OCI-LY1 (cell line): ENCODE measurements at regions not wholly inside any gene's neighbourhood (a gene's known extent, or its start where the extent isn't known, plus 50 kb on each side); places are given as distances from the start of the nearest gene placed in this dataset.

Experiments used
- H2AFZ ChIP-seq: fragments of 200-600 bp; sonication (generic), shearing (Covaris generic); 2 replicates; pipeline ENCODE4 v1.6.0; 2014; ENCODE audit warnings: antibody characterized with exemption, mild to moderate bottlenecking, low read length
- H3F3A ChIP-seq: fragments of 200-600 bp; sonication (generic), shearing (Covaris generic); 2 replicates; pipeline ENCODE4 v1.6.0; 2014; ENCODE audit warnings: mild to moderate bottlenecking, antibody characterized with exemption, low read length, moderate library complexity; ENCODE audit not compliant: insufficient read depth
- H3K27ac ChIP-seq: fragments of 200-600 bp; sonication (generic); 2 replicates; pipeline ENCODE4 v1.5.1; 2014; ENCODE audit warnings: low read length, mixed run types, mild to moderate bottlenecking, low read depth; ENCODE audit not compliant: poor library complexity, severe bottlenecking
- H3K27me3 ChIP-seq: fragments of 200-600 bp; sonication (generic); 2 replicates; pipeline ENCODE4 v1.6.0; 2014; ENCODE audit warnings: antibody characterized with exemption, mild to moderate bottlenecking, low read length, moderate library complexity; ENCODE audit not compliant: insufficient read depth
- H3K36me3 ChIP-seq: fragments of 200-600 bp; sonication (generic); 2 replicates; pipeline ENCODE4 v1.6.1; 2014; ENCODE audit warnings: mild to moderate bottlenecking, antibody characterized with exemption, low read length, moderate library complexity, mixed read lengths; ENCODE audit not compliant: insufficient read depth
- H3K4me1 ChIP-seq: fragments of 200-600 bp; sonication (generic); 2 replicates; pipeline ENCODE4 v1.5.1; 2014; ENCODE audit warnings: mild to moderate bottlenecking, low read length, moderate library complexity; ENCODE audit not compliant: insufficient read depth, severe bottlenecking
- H3K4me2 ChIP-seq: fragments of 200-600 bp; sonication (generic), shearing (Covaris generic); 2 replicates; pipeline ENCODE4 v1.6.1; 2014; ENCODE audit warnings: low read length
- H3K4me3 ChIP-seq: fragments of 200-600 bp; sonication (generic); 2 replicates; pipeline ENCODE4 v1.5.1; 2014; ENCODE audit warnings: low read length, low read depth, mild to moderate bottlenecking, mixed read lengths; ENCODE audit not compliant: poor library complexity, severe bottlenecking
- H3K79me2 ChIP-seq: fragments of 200-600 bp; shearing (Covaris generic); 2 replicates; pipeline ENCODE4 v1.6.1; 2016; ENCODE audit warnings: mixed run types, low read length, mixed read lengths; ENCODE audit not compliant: insufficient read depth
- H3K9ac ChIP-seq: fragments of 200-600 bp; sonication (generic), shearing (Covaris generic); 2 replicates; pipeline ENCODE4 v1.6.1; 2014; ENCODE audit warnings: mild to moderate bottlenecking, low read length, mixed read lengths
- H3K9me2 ChIP-seq: fragments of 200-600 bp; sonication (generic), shearing (Covaris generic); 2 replicates; pipeline ENCODE4 v1.6.1; 2014; ENCODE audit warnings: low read depth, mild to moderate bottlenecking, low read length, mixed read lengths
- H3K9me3 ChIP-seq: fragments of 200-600 bp; shearing (Covaris generic); 2 replicates; pipeline ENCODE4 v1.6.1; 2014; ENCODE audit warnings: low read length, mixed read lengths
- H4K20me1 ChIP-seq: fragments of 200-600 bp; sonication (generic), shearing (Covaris generic); 2 replicates; pipeline ENCODE4 v1.6.0; 2016; ENCODE audit warnings: mild to moderate bottlenecking, low read length; ENCODE audit not compliant: insufficient read depth
- CTCF ChIP-seq: fragments of 200-600 bp; sonication (generic), shearing (Covaris generic); IDR thresholded peaks from 2 replicates; pipeline ENCODE4 v1.5.1; 2017; ENCODE audit warnings: mild to moderate bottlenecking, antibody characterized with exemption, low read length, moderate library complexity, mixed read lengths
- EZH2 ChIP-seq: fragments of 200-600 bp; sonication (generic), shearing (Covaris generic); IDR thresholded peaks from 2 replicates; pipeline ENCODE4 v1.8.0; 2017; ENCODE audit warnings: borderline replicate concordance, mixed run types, mild to moderate bottlenecking, antibody characterized with exemption, low read length, moderate library complexity, mixed read lengths

GRCh38 chr3:48088749-48089466, 72.7 kb upstream of the MAP4 start:
- Histone ChIP-seq H4K20me1 (no peaks in the 10 kb centered on the region), H2AFZ (no peak overlapping the region), H3K4me2 (peak overlapping the region; percentile 97), H3K9ac (peak overlapping the region; percentile 71), H3K27me3 (no peaks in the 10 kb centered on the region), H3K9me2 (no peaks in the 10 kb centered on the region), H3K9me3 (no peaks in the 10 kb centered on the region), H3K27ac (peak overlapping the region; percentile 81), H3K79me2 (peaks cover 26% of the 10 kb centered on the region), H3K4me3 (peak overlapping the region; percentile 82), H3K36me3 (0 out of 2 replicates have a peak, but pooled peaks cover 5% of the 10 kb centered on the region), H3F3A (no peaks in the 10 kb centered on the region), H3K4me1 (peaks cover 22% of the 10 kb centered on the region)
- no peak for TF ChIP-seq EZH2
- no peak for TF ChIP-seq CTCF

- Histone ChIP-seq H3K27ac (peak overlapping the region; percentile 69), H3K79me2 (peaks cover 26% of the 10 kb centered on the region), H2AFZ (no peak overlapping the region)
These were observed 72.0 kb upstream of the MAP4 start for GRCh38 chr3:48088056-48088748.

GRCh38 chr3:48086705-48087104, 70.5 kb upstream of the MAP4 start:
- Histone ChIP-seq H3K27me3 (no peaks in the 10 kb centered on the region), H3K4me1 (peaks cover 22% of the 10 kb centered on the region), H3K36me3 (peaks cover 8% of the 10 kb centered on the region; the same call in 1 of the 2 replicates), H3K9me2 (no peaks in the 10 kb centered on the region), H2AFZ (no peak overlapping the region), H3K9me3 (no peaks in the 10 kb centered on the region), H3K4me2 (peak overlapping the region; percentile 97), H3K9ac (peak overlapping the region; percentile 71; the same call in 1 of the 2 replicates), H3K4me3 (peak overlapping the region; percentile 82), H4K20me1 (no peaks in the 10 kb centered on the region), H3K79me2 (peaks cover 40% of the 10 kb centered on the region), H3F3A (no peaks in the 10 kb centered on the region), H3K27ac (peak overlapping the region; percentile 69)
- TF ChIP-seq EZH2 = no peak
- TF ChIP-seq CTCF = no peak

More at GRCh38 chr3:48088056-48088748, 72.0 kb upstream of the MAP4 start:
- Histone ChIP-seq H3K4me3 (peak overlapping the region; percentile 82), H3F3A (no peaks in the 10 kb centered on the region), H3K4me1 (peaks cover 22% of the 10 kb centered on the region), H3K9me3 (no peaks in the 10 kb centered on the region), H3K9ac (peak overlapping the region; percentile 71), H3K36me3 (0 out of 2 replicates have a peak, but pooled peaks cover 5% of the 10 kb centered on the region), H3K27me3 (no peaks in the 10 kb centered on the region), H4K20me1 (no peaks in the 10 kb centered on the region), H3K4me2 (peak overlapping the region; percentile 97), H3K9me2 (no peaks in the 10 kb centered on the region)
- TF ChIP-seq EZH2 (no peak), CTCF (no peak)
